HG02588 (cell line): ENCODE measurements at regions not wholly inside any gene's neighbourhood (a gene's known extent, or its start where the extent isn't known, plus 50 kb on each side); places are given as distances from the start of the nearest gene placed in this dataset.

ENCODE experiments used
- ATAC-seq: cut with Tn5 transposase; IDR thresholded peaks from one replicate; pipeline ENCODE4 v1.9.1; 2021; ENCODE audit warnings: mild to moderate bottlenecking, moderate library complexity; ENCODE audit not compliant: unreplicated experiment

GRCh38 chr4:3364634-3365314 is 72.0 kb downstream of the RGS12 start:
- ATAC-seq, result no peak

- no peak for ATAC-seq
These were observed 72.5 kb downstream of the RGS12 start for GRCh38 chr4:3365326-3365725.

- ATAC-seq, result no peak
These were observed 73.3 kb downstream of the RGS12 start for GRCh38 chr4:3365871-3366842.

- no peak for ATAC-seq
These were observed 74.3 kb downstream of the RGS12 start for GRCh38 chr4:3366893-3367775.

- ATAC-seq, result no peak
These were observed 73.9 kb upstream of the HGFAC start for GRCh38 chr4:3367866-3368265.

- ATAC-seq, result no peak
These were observed 73.4 kb upstream of the HGFAC start for GRCh38 chr4:3368334-3368733.

GRCh38 chr4:3368841-3369760 is 72.7 kb upstream of the HGFAC start:
- ATAC-seq, result no peak

GRCh38 chr4:3369781-3370674 is 71.7 kb upstream of the HGFAC start:
- ATAC-seq, result no peak

- ATAC-seq, result no peak
These were observed 70.5 kb upstream of the HGFAC start for GRCh38 chr4:3371033-3372001.

GRCh38 chr4:3372264-3372932 is 69.4 kb upstream of the HGFAC start:
- peak; percentile 8 for ATAC-seq

- ATAC-seq, result peak; percentile 64
These were observed 68.8 kb upstream of the HGFAC start for GRCh38 chr4:3372933-3373465.

GRCh38 chr4:3373468-3373867 is 68.3 kb upstream of the HGFAC start:
- ATAC-seq, result no peak

GRCh38 chr4:3374011-3374645 is 67.6 kb upstream of the HGFAC start:
- ATAC-seq, result no peak

GRCh38 chr4:3374667-3375066 is 67.1 kb upstream of the HGFAC start:
- ATAC-seq, result no peak

GRCh38 chr4:3375688-3376087 is 66.1 kb upstream of the HGFAC start:
- no peak for ATAC-seq

GRCh38 chr4:3376266-3376665 is 65.5 kb upstream of the HGFAC start:
- no peak for ATAC-seq

GRCh38 chr4:3377557-3377956 is 64.2 kb upstream of the HGFAC start:
- ATAC-seq, result no peak
